K562 (cell line): ENCODE measurements at regions not wholly inside any gene's neighbourhood (a gene's known extent, or its start where the extent isn't known, plus 50 kb on each side); places are given as distances from the start of the nearest gene placed in this dataset.

Experiments used
- ATAC-seq: fragments of 200-7000 bp; cut with Tn5 transposase; 3 replicates; pipeline ENCODE4 v1.9.1; 2020; ENCODE audit warnings: moderate library complexity
- BruUV-seq: library from RNA; stranded (reverse); fragments of 400-500 nt; replicated peaks from 2 replicates; lab custom pipeline; 2021; lab: Mats Ljungman, UMichigan
- CTCF ChIA-PET: fragments of 300-600 bp; formaldehyde crosslinking; extraction: SDS; loops from one replicate; lab custom pipeline; 2021; ENCODE audit warnings: low intra/inter-chr PET ratio; lab: Yijun Ruan, JAX
- POLR2A ChIA-PET: fragments of 300-600, 350-650 bp; sonication (Branson Sonifier 250); formaldehyde crosslinking; extraction: SDS; loops from one replicate; lab custom pipeline; 2021; ENCODE audit warnings: antibody characterized with exemption, inconsistent platforms; lab: Yijun Ruan, JAX
- DNase-seq, 4 experiments: peaks; one replicate each; pipeline versions ENCODE4 v3.0.0 to v3.0.0-alpha.2; 2011 to 2018; ENCODE audit warnings: low spot score in 3 of 4, mixed read lengths in 3 of 4; ENCODE audit errors: extremely low read depth in 1 of 4
- FAIRE-seq: peaks from 2 replicates; lab custom pipeline; 2011; peaks lifted over from hg19 to GRCh38; lab: Jason Lieb, UNC
- H2AFZ ChIP-seq: 2 replicates; pipeline ENCODE4 v1.6.0; 2011; ENCODE audit warnings: low read depth, low read length, control low read depth, inconsistent platforms
- H3K27ac ChIP-seq: fragments of 200-600 bp; 3 replicates; pipeline ENCODE4 v1.8.0; 2011; ENCODE audit warnings: low read depth, mild to moderate bottlenecking, control low read depth, inconsistent platforms, low read length, moderate library complexity, mixed read lengths; ENCODE audit errors: extremely low read depth
- H3K27me3 ChIP-seq, 2 experiments: fragments of 300-600 bp in 1 of 2; 2 replicates in 1 of 2; 3 replicates in 1 of 2; pipeline versions ENCODE4 v1.6.0 to v1.8.0; 2011; ENCODE audit warnings: inconsistent platforms in 2 of 2, low read length in 2 of 2, mild to moderate bottlenecking in 1 of 2, mixed read lengths in 1 of 2, moderate library complexity in 1 of 2; ENCODE audit not compliant: control insufficient read depth in 2 of 2, insufficient read depth in 2 of 2
- H3K36me3 ChIP-seq: fragments of 300-600 bp; 3 replicates; pipeline ENCODE4 v1.8.0; 2011; ENCODE audit warnings: mild to moderate bottlenecking, low read length, inconsistent platforms; ENCODE audit not compliant: control insufficient read depth, insufficient read depth
- H3K4me1 ChIP-seq, 2 experiments: fragments of 200-600 bp in 1 of 2; replicated peaks in 1 of 2; 2 replicates in 1 of 2; 3 replicates in 1 of 2; pipeline versions ENCODE4 v1.5.1 to v1.8.0; 2011; ENCODE audit warnings: inconsistent platforms in 2 of 2, low read length in 2 of 2, mild to moderate bottlenecking in 1 of 2, mixed read lengths in 1 of 2, moderate library complexity in 1 of 2; ENCODE audit not compliant: control insufficient read depth in 2 of 2, insufficient read depth in 2 of 2
- H3K4me2 ChIP-seq: 2 replicates; pipeline ENCODE4 v1.6.1; 2011; ENCODE audit warnings: low read length, control low read depth, inconsistent platforms, mixed read lengths; ENCODE audit not compliant: insufficient read depth
- H3K4me3 ChIP-seq: fragments of 200-600 bp; sonication (generic), shearing (Covaris generic); 2 replicates; pipeline ENCODE4 v1.5.1; 2016; ENCODE audit warnings: control low read depth, inconsistent platforms
- H3K79me2 ChIP-seq: fragments of 200-600 bp; 3 replicates; pipeline ENCODE4 v1.8.0; 2011; ENCODE audit warnings: low read length, inconsistent platforms; ENCODE audit not compliant: control insufficient read depth, insufficient read depth
- H3K9ac ChIP-seq, 2 experiments: 2 replicates each; pipeline versions ENCODE4 v1.6.0 to v1.6.1; 2011; ENCODE audit warnings: low read depth in 2 of 2, low read length in 2 of 2, control low read depth in 1 of 2, inconsistent platforms in 1 of 2, mild to moderate bottlenecking in 1 of 2, mixed read lengths in 1 of 2; ENCODE audit not compliant: insufficient read depth in 1 of 2
- H3K9me1 ChIP-seq: one replicate; pipeline ENCODE4 v1.6.0; 2011; ENCODE audit warnings: inconsistent platforms, mild to moderate bottlenecking, low read length, moderate library complexity; ENCODE audit not compliant: control insufficient read depth, insufficient read depth
- H3K9me3 ChIP-seq: replicated peaks from 2 replicates; pipeline ENCODE4 v1.5.1; 2011; ENCODE audit warnings: low read depth, low read length, inconsistent platforms; ENCODE audit not compliant: control insufficient read depth, insufficient read depth
- H4K20me1 ChIP-seq: replicated peaks from 2 replicates; pipeline ENCODE4 v1.6.1; 2011; ENCODE audit warnings: low read length, inconsistent platforms, mixed read lengths; ENCODE audit not compliant: control insufficient read depth, insufficient read depth
- HDAC2 ChIP-seq: fragments of 450-650 bp; IDR thresholded peaks from 2 replicates; pipeline ENCODE4 v1.6.1; 2016; ENCODE audit warnings: mild to moderate bottlenecking
- MXD1 ChIP-seq: fragments of 250-450 bp; sonication (Bioruptor Pico); IDR thresholded peaks from 2 replicates; pipeline ENCODE4 v1.8.0; 2021; ENCODE audit warnings: borderline replicate concordance, mild to moderate bottlenecking, moderate library complexity; ENCODE audit not compliant: poor library complexity, severe bottlenecking
- MYBL2 ChIP-seq, 2 experiments: fragments of 450-650 bp in 1 of 2; sonication (generic) in 1 of 2; formaldehyde crosslinking in 1 of 2; IDR thresholded peaks; 2 replicates each; pipeline versions ENCODE4 v1.6.1 to v1.8.1; 2017 to 2022; ENCODE audit warnings: borderline replicate concordance in 1 of 2, inconsistent platforms in 1 of 2, low read depth in 1 of 2, mild to moderate bottlenecking in 1 of 2, missing genetic modification reagents in 1 of 2, moderate library complexity in 1 of 2
- POLR2A ChIP-seq: fragments of 450-650 bp; conservative IDR thresholded peaks from 2 replicates; pipeline ENCODE4 v1.6.1; 2016
- PRPF4 ChIP-seq: fragments of 200-400 bp; formaldehyde crosslinking; IDR thresholded peaks from one replicate; pipeline ENCODE4 v1.6.1; 2017; ENCODE audit warnings: low read length, low read depth, mild to moderate bottlenecking; ENCODE audit not compliant: insufficient read depth, poor library complexity, severe bottlenecking
- THRB ChIP-seq: fragments of 450-650 bp; formaldehyde crosslinking; conservative IDR thresholded peaks from 2 replicates; pipeline ENCODE4 v1.4.0; 2022; ENCODE audit warnings: mild to moderate bottlenecking, missing genetic modification characterization
- ZNF583 ChIP-seq: fragments of 250-450 bp; sonication (Bioruptor Pico); IDR thresholded peaks from 2 replicates; pipeline ENCODE4 v1.4.0; 2020
- WGBS: fragments of 100-300 bp; shearing (Covaris generic); methylation state at CpG from one replicate; pipeline ENCODE4 v1.1.6; 2016; ENCODE audit warnings: low coverage, mixed read lengths; ENCODE audit not compliant: insufficient coverage; ENCODE audit errors: missing lambda C conversion rate; 5-methylcytosine and 5-hydroxymethylcytosine counted together
- in situ Hi-C: fragments of 300-500 bp; cut with MboI; formaldehyde crosslinking; loops from 4 replicates; pipeline ENCODE4 v1.15.0; 2018; ENCODE audit warnings: inconsistent platforms, mixed read lengths
- intact Hi-C: fragments of 100-400 bp; cut with micrococcal nuclease; formaldehyde crosslinking; loops from 2 replicates; pipeline ENCODE4 v1.14.2; 2022

- TF ChIP-seq MXD1 (CRISPR knock-in tag) (no peak), THRB (no peak), ZNF583 (CRISPR knock-in tag) (no peak), PRPF4 (no peak), MYBL2 (IDR thresholded peaks at IDR 0.05; ENCODE audit: low read depth) (no peak), MYBL2 (CRISPR knock-in tag; IDR thresholded peaks at IDR 0.05; ENCODE audit: borderline replicate concordance) (no peak), HDAC2 (no peak)
These were observed 68.3 kb upstream of the HGFAC start (continued) for GRCh38 chr4:3373468-3373867.

DNA sequence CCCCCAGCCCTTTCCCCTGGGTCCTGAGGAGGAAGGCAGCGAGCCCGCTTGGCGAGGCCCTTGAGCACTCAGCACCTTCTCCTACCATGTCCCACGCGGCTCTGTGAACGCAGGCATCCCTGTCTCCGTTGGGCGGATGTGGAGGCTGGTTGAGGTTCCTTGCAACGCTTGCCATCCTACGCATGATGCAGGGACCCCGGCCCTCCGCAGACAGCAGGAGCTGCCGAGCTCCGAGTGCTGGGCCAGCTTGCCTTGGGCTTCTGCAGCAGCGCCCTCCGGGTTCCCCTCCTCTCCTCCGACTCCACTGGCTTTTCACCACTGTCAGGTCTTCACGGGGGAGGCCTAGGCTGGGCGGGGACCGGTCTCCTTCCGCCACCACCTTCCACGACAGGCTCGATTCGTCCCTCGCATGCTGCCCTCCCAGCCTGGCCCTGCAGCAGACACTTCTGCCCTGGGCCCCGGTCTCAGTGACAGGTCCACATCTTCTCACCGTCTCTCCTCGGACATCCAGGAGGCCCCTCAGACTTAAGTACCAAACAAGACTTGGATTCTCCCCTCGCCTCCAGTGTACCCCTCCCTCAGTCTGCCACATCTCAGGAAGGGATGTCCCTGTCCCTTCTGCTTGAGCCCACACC is 67.6 kb upstream of the HGFAC start:
- H3K27me3 ChIP-seq: peaks cover 34 to 55% of the 10 kb centered on the region in 2 experiments; a peak in 4 of 5 replicates
- in situ Hi-C loops (no loop called here), intact Hi-C loops (no loop called here)
- POLR2A ChIA-PET: interaction anchor here (0.7 to 1.4 kb wide), 2 partner anchors 9 to 11 kb away, joined by 3 to 4 read pairs; no protein-coding TSS in a partner anchor
- H3K36me3 ChIP-seq: no peaks in the 10 kb centered on the region
- no peak overlapping the region for H3K27ac ChIP-seq
- H2AFZ ChIP-seq: no peak overlapping the region
- no peak for TF ChIP-seq POLR2A
- no peak overlapping the region for H3K4me3 ChIP-seq
- H3K4me2 ChIP-seq: no peak overlapping the region
- FAIRE-seq: no peak
- 15% methylated on average over 17 of the region's 29 CpGs for WGBS
- CTCF ChIA-PET: no interaction called here
- no peak overlapping the region; a peak in 1 of 4 replicates for H3K9ac ChIP-seq
- H3K4me1 ChIP-seq: peaks cover 0 to 22% of the 10 kb centered on the region in 2 experiments; a peak in 2 of 5 replicates
- H3K9me3 ChIP-seq: no peaks in the 10 kb centered on the region
- H4K20me1 ChIP-seq: peaks cover 32% of the 10 kb centered on the region
- BruUV-seq: no TSS peak
- H3K9me1 ChIP-seq: no peaks in the 10 kb centered on the region
- no peak for DNase-seq
- H3K79me2 ChIP-seq: no peaks in the 10 kb centered on the region
- ATAC-seq: no peak
